ENCODE measurements at regions not wholly inside any gene's neighbourhood (a gene's known extent, or its start where the extent isn't known, plus 50 kb on each side); places are given as distances from the start of the nearest gene placed in this dataset.

GRCh38 chr10:25738776-25739175 is 195.3 kb upstream of the MYO3A start:
- no peaks in the 10 kb centered on the region for H3K36me3 ChIP-seq
- no peak overlapping the region for H3K27ac ChIP-seq
- no peak for ATAC-seq
- no peaks in the 10 kb centered on the region for H3K4me1 ChIP-seq
- intact Hi-C loops (cut with DNase I) = no loop called here
- H3K4me3 ChIP-seq = no peak overlapping the region
- TF ChIP-seq CTCF (IDR thresholded peaks at IDR 0.05) = no peak
- no peaks in the 10 kb centered on the region for H3K9me3 ChIP-seq
- DNase-seq = no peak
- H3K27me3 ChIP-seq = no peaks in the 10 kb centered on the region

- no peak for ATAC-seq
- no peak for TF ChIP-seq CTCF (IDR thresholded peaks at IDR 0.05)
Observed at GRCh38 chr10:25743832-25744231, 190.2 kb upstream of the MYO3A start.

GRCh38 chr10:25744574-25744973 is 189.5 kb upstream of the MYO3A start:
- Histone ChIP-seq H3K27ac (no peak overlapping the region), H3K36me3 (no peaks in the 10 kb centered on the region), H3K9me3 (no peaks in the 10 kb centered on the region), H3K4me3 (no peak overlapping the region), H3K27me3 (no peaks in the 10 kb centered on the region), H3K4me1 (no peaks in the 10 kb centered on the region)
- no peak for DNase-seq
- TF ChIP-seq CTCF (IDR thresholded peaks at IDR 0.05) = no peak
- no peak for ATAC-seq
- intact Hi-C loops (cut with DNase I) = no loop called here

More at GRCh38 chr10:25743832-25744231, 190.2 kb upstream of the MYO3A start:
- intact Hi-C loops (cut with DNase I) = no loop called here
- Histone ChIP-seq H3K4me1 (no peaks in the 10 kb centered on the region), H3K36me3 (no peaks in the 10 kb centered on the region), H3K9me3 (no peaks in the 10 kb centered on the region), H3K4me3 (no peak overlapping the region), H3K27me3 (no peaks in the 10 kb centered on the region), H3K27ac (no peak overlapping the region)
- DNase-seq = no peak

GRCh38 chr10:25745976-25746375 is 188.1 kb upstream of the MYO3A start:
- Histone ChIP-seq H3K9me3 (no peaks in the 10 kb centered on the region), H3K27me3 (no peaks in the 10 kb centered on the region), H3K4me3 (no peak overlapping the region), H3K4me1 (no peaks in the 10 kb centered on the region), H3K27ac (no peak overlapping the region), H3K36me3 (no peaks in the 10 kb centered on the region)
- no peak for TF ChIP-seq CTCF (IDR thresholded peaks at IDR 0.05)
- ATAC-seq = no peak
- intact Hi-C loops (cut with DNase I) = no loop called here
- DNase-seq = no peak

GRCh38 chr10:25747084-25747483 is 186.9 kb upstream of the MYO3A start:
- H3K4me1 ChIP-seq = no peaks in the 10 kb centered on the region
- ATAC-seq = no peak
- no peak overlapping the region for H3K27ac ChIP-seq
- no peaks in the 10 kb centered on the region for H3K36me3 ChIP-seq
- H3K4me3 ChIP-seq = no peak overlapping the region
- intact Hi-C loops (cut with DNase I) = no loop called here
- H3K9me3 ChIP-seq = no peaks in the 10 kb centered on the region
- TF ChIP-seq CTCF (IDR thresholded peaks at IDR 0.05) = no peak
- no peaks in the 10 kb centered on the region for H3K27me3 ChIP-seq
- no peak for DNase-seq
